ENCODE measurements at regions not wholly inside any gene's neighbourhood (a gene's known extent, or its start where the extent isn't known, plus 50 kb on each side); places are given as distances from the start of the nearest gene placed in this dataset.

DNA sequence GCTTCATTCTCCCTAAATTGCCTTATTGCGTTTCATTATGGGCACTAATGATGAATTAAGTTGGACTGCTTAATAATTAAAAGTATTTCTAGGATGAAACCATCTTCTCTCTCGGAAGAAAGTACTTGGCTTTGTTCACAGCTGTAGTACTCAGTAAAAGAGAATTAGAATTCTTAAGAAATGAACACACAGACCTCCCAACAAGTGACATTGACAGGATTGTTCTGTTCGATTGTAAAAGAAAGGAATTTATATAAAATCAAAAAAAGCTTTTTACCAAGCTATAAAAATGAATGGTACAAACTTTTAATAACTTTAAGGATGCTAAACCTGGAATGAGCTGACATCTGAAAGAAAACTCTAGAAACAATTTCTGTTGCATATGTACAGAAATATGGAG, 416.4 kb upstream of the THRB start:
- DNase-seq (ENCODE audit: low read depth in 2 of 3, low spot score in 2 of 3) = no peak

GRCh38 chr3:24915639-24916038, 421.0 kb upstream of the THRB start:
- no peak for DNase-seq (ENCODE audit: low read depth in 2 of 3, low spot score in 2 of 3)

- DNase-seq (ENCODE audit: low read depth in 2 of 3, low spot score in 2 of 3) = no peak
Measured at GRCh38 chr3:24917908-24918307, 423.3 kb upstream of the THRB start.

- no peak for DNase-seq (ENCODE audit: low read depth in 2 of 3, low spot score in 2 of 3)
Measured at GRCh38 chr3:24923570-24923969, 428.9 kb upstream of the THRB start.

DNA sequence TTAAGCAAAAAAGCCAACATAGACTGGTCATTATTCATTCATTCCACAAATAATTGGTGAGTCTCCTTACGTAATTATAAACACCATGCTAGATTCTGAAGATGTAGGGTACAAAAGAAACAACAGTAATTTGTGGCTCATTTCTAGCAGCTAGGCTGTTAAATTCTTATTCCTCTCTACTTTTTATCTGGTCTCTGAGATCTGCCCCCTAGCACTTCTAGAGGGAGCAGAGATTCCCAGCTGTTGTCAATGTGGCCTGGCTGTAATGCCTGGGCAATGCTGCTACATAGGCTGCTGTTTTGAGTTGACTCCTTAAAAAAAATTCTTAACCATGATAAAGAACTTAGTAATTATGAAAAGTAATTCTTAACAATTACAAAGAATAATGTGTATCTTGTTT, 434.9 kb upstream of the THRB start:
- no peak for DNase-seq (ENCODE audit: low read depth in 2 of 3, low spot score in 2 of 3)

GRCh38 chr3:24933401-24933800, 438.8 kb upstream of the THRB start:
- no peak for DNase-seq (ENCODE audit: low read depth in 2 of 3, low spot score in 2 of 3)

- DNase-seq (ENCODE audit: low read depth in 2 of 3, low spot score in 2 of 3) = no peak
Measured at GRCh38 chr3:24936574-24936973, 441.9 kb upstream of the THRB start.

GRCh38 chr3:24937228-24937627, 442.6 kb upstream of the THRB start:
- DNase-seq (ENCODE audit: low read depth in 2 of 3, low spot score in 2 of 3) = no peak

GRCh38 chr3:24937780-24938179, 443.1 kb upstream of the THRB start:
- DNase-seq (ENCODE audit: low read depth in 2 of 3, low spot score in 2 of 3) = no peak

DNA sequence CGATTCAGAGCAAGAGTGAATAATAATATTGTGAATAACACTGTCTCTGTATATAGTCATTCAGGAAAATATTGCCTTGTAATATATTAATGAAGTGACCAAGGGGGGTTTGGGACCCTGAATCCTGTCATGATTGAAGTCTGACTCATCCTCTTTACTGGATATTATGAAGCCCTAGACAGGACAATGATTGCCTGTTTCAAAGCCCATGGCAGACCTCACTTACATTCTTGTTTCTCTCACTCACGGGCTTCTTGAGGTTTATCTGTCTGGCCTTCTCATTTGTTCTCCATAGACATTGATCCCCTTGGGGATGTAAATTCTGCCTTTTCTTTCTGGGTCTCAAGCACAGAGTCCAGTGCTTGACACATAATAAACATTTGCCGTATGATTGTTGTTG, 449.3 kb upstream of the THRB start:
- DNase-seq (ENCODE audit: low read depth in 2 of 3, low spot score in 2 of 3) = no peak

- no peak for DNase-seq (ENCODE audit: low read depth in 2 of 3, low spot score in 2 of 3)
Measured at GRCh38 chr3:24944805-24945520, 450.3 kb upstream of the THRB start.

- no peak for DNase-seq (ENCODE audit: low read depth in 2 of 3, low spot score in 2 of 3)
Measured at GRCh38 chr3:24945563-24945962, 450.9 kb upstream of the THRB start.

DNA sequence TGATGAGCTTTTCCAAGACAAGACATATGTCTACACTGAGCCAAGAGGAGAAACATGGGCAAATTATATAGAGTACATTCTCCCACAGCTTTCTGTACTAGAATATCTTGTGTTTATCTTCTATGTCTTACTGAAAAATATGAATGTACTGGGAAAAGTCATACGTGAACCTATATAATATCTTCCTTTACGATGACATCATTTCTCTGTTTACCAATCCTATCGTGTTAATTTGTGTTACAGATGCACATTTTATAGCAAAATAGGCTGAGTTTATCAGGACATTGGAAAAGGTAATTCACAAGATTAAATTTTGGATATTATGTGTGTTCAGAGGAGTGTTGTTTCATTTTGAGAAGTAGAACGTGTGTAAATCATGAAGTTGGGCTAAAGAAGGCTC, 452.5 kb upstream of the THRB start:
- no peak for DNase-seq (ENCODE audit: low read depth in 2 of 3, low spot score in 2 of 3)

DNA sequence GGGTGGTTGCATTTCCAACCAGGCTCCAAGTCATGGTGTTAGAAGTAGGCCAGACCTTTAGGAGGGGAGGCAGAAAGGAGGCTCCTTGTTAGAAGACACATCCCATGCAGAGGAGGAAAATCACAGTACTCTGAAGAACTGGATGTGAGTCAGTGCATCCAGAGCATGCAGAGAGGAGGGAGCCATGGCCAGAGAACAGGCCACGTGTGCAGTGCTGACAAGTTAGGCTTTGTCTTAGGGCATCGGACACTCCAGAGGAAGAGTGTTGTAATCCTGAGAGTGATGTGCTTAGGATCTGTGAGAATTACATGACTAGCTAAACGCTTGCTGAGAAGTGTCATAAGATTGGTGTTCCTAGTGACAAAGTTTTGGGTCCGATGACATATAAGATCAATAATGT, 456.5 kb upstream of the THRB start:
- no peak for DNase-seq (ENCODE audit: low read depth in 2 of 3, low spot score in 2 of 3)

- DNase-seq (ENCODE audit: low read depth in 2 of 3, low spot score in 2 of 3) = no peak
Measured at GRCh38 chr3:24952388-24952787, 457.7 kb upstream of the THRB start.

GRCh38 chr3:24953060-24953771, 458.6 kb upstream of the THRB start:
- DNase-seq (ENCODE audit: low read depth in 2 of 3, low spot score in 2 of 3) = no peak

GRCh38 chr3:24956613-24957012, 462.0 kb upstream of the THRB start:
- no peak for DNase-seq (ENCODE audit: low read depth in 2 of 3, low spot score in 2 of 3)

GRCh38 chr3:24958271-24958670, 463.6 kb upstream of the THRB start:
- DNase-seq (ENCODE audit: low read depth in 2 of 3, low spot score in 2 of 3) = no peak

- no peak for DNase-seq (ENCODE audit: low read depth in 2 of 3, low spot score in 2 of 3)
Measured at GRCh38 chr3:24958910-24959447, 464.3 kb upstream of the THRB start.

DNA sequence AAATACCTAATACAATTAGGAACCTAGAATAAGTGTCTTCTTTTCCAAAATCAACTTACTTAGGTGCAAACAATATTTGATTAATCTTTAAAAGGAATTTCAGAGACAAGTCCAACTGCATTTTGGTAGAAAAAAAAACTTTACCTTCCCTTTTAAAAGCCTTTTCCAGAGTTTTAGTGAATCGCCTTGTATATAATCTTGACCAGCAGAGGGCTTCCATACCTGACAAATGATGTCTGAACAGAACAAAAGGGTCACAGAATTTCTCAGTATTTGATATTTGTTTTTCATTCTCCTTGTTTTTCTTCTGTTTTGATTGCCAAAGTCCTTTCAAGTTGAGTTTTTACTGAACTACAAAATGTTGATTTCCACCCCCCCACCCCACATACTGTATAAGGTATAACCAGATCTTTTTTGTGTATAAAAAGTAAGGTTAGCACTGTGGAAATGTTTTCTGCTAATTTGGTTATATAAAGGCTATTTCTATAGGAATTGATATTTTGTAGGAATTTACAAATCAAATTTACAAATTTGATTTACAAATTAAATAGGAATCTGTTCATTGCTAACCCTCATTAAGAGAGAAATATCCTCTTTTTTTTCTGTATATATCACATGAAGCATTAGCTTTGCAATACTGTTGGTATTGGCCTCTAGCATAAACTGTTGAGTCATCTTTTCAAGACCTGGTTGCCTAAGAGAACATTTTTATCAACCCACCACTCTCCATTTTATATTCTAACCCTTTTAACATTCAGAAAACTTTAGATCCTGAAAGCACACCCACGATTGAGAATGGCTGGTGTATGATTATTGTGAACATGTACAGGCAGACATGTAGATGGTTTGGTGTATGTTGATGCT, 464.1 kb upstream of the RARB start:
- DNase-seq (ENCODE audit: low read depth in 2 of 3, low spot score in 2 of 3) = no peak

DNA sequence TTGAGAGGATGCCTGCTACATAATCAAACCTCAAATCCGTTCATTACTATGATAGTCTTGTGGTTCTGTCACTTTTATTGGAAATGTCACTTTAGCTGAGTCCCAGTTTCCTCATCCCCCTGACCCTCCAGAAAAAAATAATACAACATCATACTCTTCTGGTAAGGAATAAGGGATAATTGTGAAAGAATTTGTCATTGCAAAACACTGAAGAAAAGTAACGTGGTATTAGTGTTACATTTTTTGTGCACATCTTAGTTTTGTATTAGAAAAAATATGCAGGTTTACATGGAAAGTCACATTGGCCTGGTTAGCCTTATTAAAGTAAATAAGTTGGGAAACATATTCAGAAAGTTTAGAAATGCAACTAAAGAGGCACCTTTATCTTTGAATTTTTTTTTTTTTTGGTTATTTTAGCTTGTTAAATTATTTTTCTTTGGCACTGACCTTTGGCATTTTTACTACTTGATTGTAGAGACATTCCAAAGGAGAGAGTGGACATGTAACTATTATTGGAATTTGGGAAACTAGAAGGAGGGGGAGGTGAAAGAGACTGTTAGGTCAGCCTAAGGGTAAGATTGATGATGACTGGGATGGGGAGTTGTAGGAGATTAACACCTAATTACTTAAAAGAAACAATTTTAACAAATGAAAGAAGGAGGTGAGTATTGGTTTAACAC, 462.2 kb upstream of the RARB start:
- DNase-seq (ENCODE audit: low read depth in 2 of 3, low spot score in 2 of 3) = no peak
